ENCODE measurements at regions not wholly inside any gene's neighbourhood (a gene's known extent, or its start where the extent isn't known, plus 50 kb on each side); places are given as distances from the start of the nearest gene placed in this dataset.

GRCh38 chr7:80047856-80048459, 86.7 kb upstream of the GNAI1 start:
- Histone ChIP-seq H3K36me3 (ENCODE audit: control insufficient read depth in 5 of 5, insufficient read depth in 5 of 5, low read length in 5 of 5) (no peaks in the 10 kb centered on the region), H3K9me3 (ENCODE audit: control insufficient read depth in 5 of 5, low read length in 5 of 5) (no peaks in the 10 kb centered on the region), H3K4me3 (ENCODE audit: low read depth in 1 of 5, low read length in 5 of 5) (no peak overlapping the region), H3K27ac (ENCODE audit: low read depth, low read length) (no peak overlapping the region), H3K27me3 (ENCODE audit: control insufficient read depth in 5 of 5, insufficient read depth in 4 of 5, low read length in 5 of 5) (no peaks in the 10 kb centered on the region), H3K9ac (ENCODE audit: low read length in 5 of 5) (no peak overlapping the region), H3K4me1 (ENCODE audit: control insufficient read depth in 5 of 5, insufficient read depth in 5 of 5, low read length in 5 of 5) (peaks cover 0 to 5% (median 0%) of the 10 kb centered on the region in 5 donors)

- no peaks in the 10 kb centered on the region for H3K27me3 ChIP-seq (ENCODE audit: control insufficient read depth in 5 of 5, insufficient read depth in 4 of 5, low read length in 5 of 5)
- H3K4me1 ChIP-seq (ENCODE audit: control insufficient read depth in 5 of 5, insufficient read depth in 5 of 5, low read length in 5 of 5) = peaks cover 0 to 5% (median 0%) of the 10 kb centered on the region in 5 donors
- no peak overlapping the region for H3K4me3 ChIP-seq (ENCODE audit: low read depth in 1 of 5, low read length in 5 of 5)
- H3K27ac ChIP-seq (ENCODE audit: low read depth, low read length) = no peak overlapping the region
- H3K36me3 ChIP-seq (ENCODE audit: control insufficient read depth in 5 of 5, insufficient read depth in 5 of 5, low read length in 5 of 5) = no peaks in the 10 kb centered on the region
- peak overlapping the region in 1 of 5 donors; percentile 23 for H3K9ac ChIP-seq (ENCODE audit: low read length in 5 of 5)
- H3K9me3 ChIP-seq (ENCODE audit: control insufficient read depth in 5 of 5, low read length in 5 of 5) = no peaks in the 10 kb centered on the region
Observed at GRCh38 chr7:80047032-80047431, 87.6 kb upstream of the GNAI1 start.

GRCh38 chr7:80044796-80045195, 89.8 kb upstream of the GNAI1 start:
- Histone ChIP-seq H3K36me3 (ENCODE audit: control insufficient read depth in 5 of 5, insufficient read depth in 5 of 5, low read length in 5 of 5) (no peaks in the 10 kb centered on the region), H3K4me3 (ENCODE audit: low read depth in 1 of 5, low read length in 5 of 5) (no peak overlapping the region), H3K9ac (ENCODE audit: low read length in 5 of 5) (no peak overlapping the region), H3K27ac (ENCODE audit: low read depth, low read length) (no peak overlapping the region), H3K4me1 (ENCODE audit: control insufficient read depth in 5 of 5, insufficient read depth in 5 of 5, low read length in 5 of 5) (peaks cover 0 to 5% (median under 1%) of the 10 kb centered on the region in 5 donors), H3K9me3 (ENCODE audit: control insufficient read depth in 5 of 5, low read length in 5 of 5) (no peaks in the 10 kb centered on the region), H3K27me3 (ENCODE audit: control insufficient read depth in 5 of 5, insufficient read depth in 4 of 5, low read length in 5 of 5) (no peaks in the 10 kb centered on the region)

GRCh38 chr7:80040752-80041151, 93.9 kb upstream of the GNAI1 start:
- no peaks in the 10 kb centered on the region for H3K9me3 ChIP-seq (ENCODE audit: control insufficient read depth in 5 of 5, low read length in 5 of 5)
- H3K27ac ChIP-seq (ENCODE audit: low read depth, low read length) = no peak overlapping the region
- H3K36me3 ChIP-seq (ENCODE audit: control insufficient read depth in 5 of 5, insufficient read depth in 5 of 5, low read length in 5 of 5) = no peaks in the 10 kb centered on the region
- H3K4me1 ChIP-seq (ENCODE audit: control insufficient read depth in 5 of 5, insufficient read depth in 5 of 5, low read length in 5 of 5) = peaks cover 0 to 10% (median 6%) of the 10 kb centered on the region in 5 donors
- H3K4me3 ChIP-seq (ENCODE audit: low read depth in 1 of 5, low read length in 5 of 5) = no peak overlapping the region
- H3K27me3 ChIP-seq (ENCODE audit: control insufficient read depth in 5 of 5, insufficient read depth in 4 of 5, low read length in 5 of 5) = no peaks in the 10 kb centered on the region
- no peak overlapping the region for H3K9ac ChIP-seq (ENCODE audit: low read length in 5 of 5)

GRCh38 chr7:80040335-80040734, 94.3 kb upstream of the GNAI1 start:
- Histone ChIP-seq H3K36me3 (ENCODE audit: control insufficient read depth in 5 of 5, insufficient read depth in 5 of 5, low read length in 5 of 5) (no peaks in the 10 kb centered on the region), H3K9ac (ENCODE audit: low read length in 5 of 5) (no peak overlapping the region), H3K27ac (ENCODE audit: low read depth, low read length) (no peak overlapping the region), H3K9me3 (ENCODE audit: control insufficient read depth in 5 of 5, low read length in 5 of 5) (no peaks in the 10 kb centered on the region), H3K27me3 (ENCODE audit: control insufficient read depth in 5 of 5, insufficient read depth in 4 of 5, low read length in 5 of 5) (no peaks in the 10 kb centered on the region), H3K4me3 (ENCODE audit: low read depth in 1 of 5, low read length in 5 of 5) (no peak overlapping the region), H3K4me1 (ENCODE audit: control insufficient read depth in 5 of 5, insufficient read depth in 5 of 5, low read length in 5 of 5) (peaks cover 0 to 10% (median 6%) of the 10 kb centered on the region in 5 donors)

- H3K9me3 ChIP-seq (ENCODE audit: control insufficient read depth in 5 of 5, low read length in 5 of 5) = no peaks in the 10 kb centered on the region
- no peak overlapping the region for H3K4me3 ChIP-seq (ENCODE audit: low read depth in 1 of 5, low read length in 5 of 5)
- no peaks in the 10 kb centered on the region for H3K27me3 ChIP-seq (ENCODE audit: control insufficient read depth in 5 of 5, insufficient read depth in 4 of 5, low read length in 5 of 5)
- no peak overlapping the region for H3K27ac ChIP-seq (ENCODE audit: low read depth, low read length)
- peaks cover 0 to 10% (median 6%) of the 10 kb centered on the region in 5 donors for H3K4me1 ChIP-seq (ENCODE audit: control insufficient read depth in 5 of 5, insufficient read depth in 5 of 5, low read length in 5 of 5)
- H3K36me3 ChIP-seq (ENCODE audit: control insufficient read depth in 5 of 5, insufficient read depth in 5 of 5, low read length in 5 of 5) = no peaks in the 10 kb centered on the region
- H3K9ac ChIP-seq (ENCODE audit: low read length in 5 of 5) = no peak overlapping the region
Observed at GRCh38 chr7:80039251-80039884, 95.3 kb upstream of the GNAI1 start.

GRCh38 chr7:80037689-80038088, 96.9 kb upstream of the GNAI1 start:
- Histone ChIP-seq H3K36me3 (ENCODE audit: control insufficient read depth in 5 of 5, insufficient read depth in 5 of 5, low read length in 5 of 5) (no peaks in the 10 kb centered on the region), H3K27ac (ENCODE audit: low read depth, low read length) (no peak overlapping the region), H3K9me3 (ENCODE audit: control insufficient read depth in 5 of 5, low read length in 5 of 5) (no peaks in the 10 kb centered on the region), H3K4me3 (ENCODE audit: low read depth in 1 of 5, low read length in 5 of 5) (no peak overlapping the region), H3K9ac (ENCODE audit: low read length in 5 of 5) (no peak overlapping the region), H3K27me3 (ENCODE audit: control insufficient read depth in 5 of 5, insufficient read depth in 4 of 5, low read length in 5 of 5) (no peaks in the 10 kb centered on the region), H3K4me1 (ENCODE audit: control insufficient read depth in 5 of 5, insufficient read depth in 5 of 5, low read length in 5 of 5) (peaks cover 0 to 10% (median 6%) of the 10 kb centered on the region in 5 donors)

GRCh38 chr7:80036107-80036506, 98.5 kb upstream of the GNAI1 start:
- no peak overlapping the region for H3K9ac ChIP-seq (ENCODE audit: low read length in 5 of 5)
- H3K9me3 ChIP-seq (ENCODE audit: control insufficient read depth in 5 of 5, low read length in 5 of 5) = no peaks in the 10 kb centered on the region
- H3K36me3 ChIP-seq (ENCODE audit: control insufficient read depth in 5 of 5, insufficient read depth in 5 of 5, low read length in 5 of 5) = no peaks in the 10 kb centered on the region
- H3K4me1 ChIP-seq (ENCODE audit: control insufficient read depth in 5 of 5, insufficient read depth in 5 of 5, low read length in 5 of 5) = peaks cover 0 to 10% (median 6%) of the 10 kb centered on the region in 5 donors
- H3K27me3 ChIP-seq (ENCODE audit: control insufficient read depth in 5 of 5, insufficient read depth in 4 of 5, low read length in 5 of 5) = no peaks in the 10 kb centered on the region
- no peak overlapping the region for H3K27ac ChIP-seq (ENCODE audit: low read depth, low read length)
- H3K4me3 ChIP-seq (ENCODE audit: low read depth in 1 of 5, low read length in 5 of 5) = no peak overlapping the region

GRCh38 chr7:80028717-80029116, 105.9 kb upstream of the GNAI1 start:
- Histone ChIP-seq H3K9ac (ENCODE audit: low read length in 5 of 5) (no peak overlapping the region), H3K27ac (ENCODE audit: low read depth, low read length) (no peak overlapping the region), H3K4me1 (ENCODE audit: control insufficient read depth in 5 of 5, insufficient read depth in 5 of 5, low read length in 5 of 5) (no peaks in the 10 kb centered on the region), H3K4me3 (ENCODE audit: low read depth in 1 of 5, low read length in 5 of 5) (no peak overlapping the region), H3K36me3 (ENCODE audit: control insufficient read depth in 5 of 5, insufficient read depth in 5 of 5, low read length in 5 of 5) (no peaks in the 10 kb centered on the region), H3K27me3 (ENCODE audit: control insufficient read depth in 5 of 5, insufficient read depth in 4 of 5, low read length in 5 of 5) (no peaks in the 10 kb centered on the region), H3K9me3 (ENCODE audit: control insufficient read depth in 5 of 5, low read length in 5 of 5) (no peaks in the 10 kb centered on the region)

- Histone ChIP-seq H3K27ac (ENCODE audit: low read depth, low read length) (no peak overlapping the region), H3K36me3 (ENCODE audit: control insufficient read depth in 5 of 5, insufficient read depth in 5 of 5, low read length in 5 of 5) (no peaks in the 10 kb centered on the region), H3K9me3 (ENCODE audit: control insufficient read depth in 5 of 5, low read length in 5 of 5) (no peaks in the 10 kb centered on the region), H3K27me3 (ENCODE audit: control insufficient read depth in 5 of 5, insufficient read depth in 4 of 5, low read length in 5 of 5) (no peaks in the 10 kb centered on the region), H3K4me3 (ENCODE audit: low read depth in 1 of 5, low read length in 5 of 5) (no peak overlapping the region), H3K9ac (ENCODE audit: low read length in 5 of 5) (no peak overlapping the region), H3K4me1 (ENCODE audit: control insufficient read depth in 5 of 5, insufficient read depth in 5 of 5, low read length in 5 of 5) (no peaks in the 10 kb centered on the region)
Observed at GRCh38 chr7:80027611-80028173, 106.9 kb upstream of the GNAI1 start.

Measured in subcutaneous abdominal adipose tissue (tissue), 5 donors.